GM19240 (cell line): ENCODE measurements at regions not wholly inside any gene's neighbourhood (a gene's known extent, or its start where the extent isn't known, plus 50 kb on each side); places are given as distances from the start of the nearest gene placed in this dataset.

ENCODE experiments used
- DNase-seq: peaks from one replicate; pipeline ENCODE4 v3.0.0; 2011; ENCODE audit warnings: low spot score; ENCODE audit not compliant: insufficient read length

GRCh38 chr20:50273601-50274491 lies 83.2 kb downstream of the CEBPB start:
- DNase-seq = no peak

DNA sequence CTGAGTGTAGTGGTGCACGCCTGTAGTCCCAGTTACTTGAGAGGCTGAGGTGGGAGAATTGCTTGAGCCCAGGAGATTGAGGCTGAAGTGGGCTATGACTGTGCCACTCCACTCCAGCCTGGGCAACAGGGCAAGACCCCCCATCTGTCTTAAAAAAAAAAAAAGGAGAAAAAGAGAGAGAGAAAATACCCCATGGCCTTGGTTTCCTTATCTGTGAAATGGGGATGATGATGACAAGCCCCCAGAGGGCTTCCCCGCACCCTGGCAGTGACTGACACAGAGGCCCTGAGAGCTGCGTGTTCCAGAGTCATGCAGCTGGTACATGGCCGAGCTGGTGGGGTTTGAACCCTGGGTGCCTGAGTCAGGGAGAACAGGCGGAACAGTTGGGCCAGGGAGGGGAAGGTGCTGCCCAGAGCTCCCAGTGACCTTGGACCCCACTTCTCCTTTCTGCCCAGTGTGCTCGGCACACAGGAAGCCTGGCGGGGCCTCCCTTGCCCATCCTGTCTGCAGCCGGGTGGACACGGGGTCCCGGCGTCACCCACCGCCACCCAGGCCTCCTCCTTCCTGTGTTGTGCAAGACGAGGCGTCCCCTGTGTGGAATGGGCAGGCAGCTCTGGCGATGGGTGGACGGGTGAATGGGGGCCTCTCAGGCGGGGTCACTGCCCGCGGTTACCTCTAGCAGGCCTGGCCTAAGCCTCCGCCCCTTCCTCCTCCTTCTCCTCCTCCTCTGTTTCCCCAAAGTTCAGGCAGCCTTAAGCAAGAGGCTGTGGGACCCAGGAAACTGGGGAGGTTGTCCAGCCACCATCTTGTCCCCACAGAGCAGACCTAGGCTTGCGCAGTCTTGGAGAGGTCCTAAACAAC lies 84.2 kb downstream of the CEBPB start:
- no peak for DNase-seq

GRCh38 chr20:50276119-50277063 lies 85.8 kb downstream of the CEBPB start:
- DNase-seq = no peak

- no peak for DNase-seq
Measured at GRCh38 chr20:50277064-50277415, 86.4 kb downstream of the CEBPB start.

GRCh38 chr20:50277460-50278376 lies 87.1 kb downstream of the CEBPB start:
- DNase-seq = no peak

- DNase-seq = no peak
Measured at GRCh38 chr20:50278377-50278683, 87.7 kb downstream of the CEBPB start.

GRCh38 chr20:50278684-50279531 lies 88.3 kb downstream of the CEBPB start:
- no peak for DNase-seq

GRCh38 chr20:50279988-50280850 lies 89.6 kb downstream of the CEBPB start:
- DNase-seq = no peak

DNA sequence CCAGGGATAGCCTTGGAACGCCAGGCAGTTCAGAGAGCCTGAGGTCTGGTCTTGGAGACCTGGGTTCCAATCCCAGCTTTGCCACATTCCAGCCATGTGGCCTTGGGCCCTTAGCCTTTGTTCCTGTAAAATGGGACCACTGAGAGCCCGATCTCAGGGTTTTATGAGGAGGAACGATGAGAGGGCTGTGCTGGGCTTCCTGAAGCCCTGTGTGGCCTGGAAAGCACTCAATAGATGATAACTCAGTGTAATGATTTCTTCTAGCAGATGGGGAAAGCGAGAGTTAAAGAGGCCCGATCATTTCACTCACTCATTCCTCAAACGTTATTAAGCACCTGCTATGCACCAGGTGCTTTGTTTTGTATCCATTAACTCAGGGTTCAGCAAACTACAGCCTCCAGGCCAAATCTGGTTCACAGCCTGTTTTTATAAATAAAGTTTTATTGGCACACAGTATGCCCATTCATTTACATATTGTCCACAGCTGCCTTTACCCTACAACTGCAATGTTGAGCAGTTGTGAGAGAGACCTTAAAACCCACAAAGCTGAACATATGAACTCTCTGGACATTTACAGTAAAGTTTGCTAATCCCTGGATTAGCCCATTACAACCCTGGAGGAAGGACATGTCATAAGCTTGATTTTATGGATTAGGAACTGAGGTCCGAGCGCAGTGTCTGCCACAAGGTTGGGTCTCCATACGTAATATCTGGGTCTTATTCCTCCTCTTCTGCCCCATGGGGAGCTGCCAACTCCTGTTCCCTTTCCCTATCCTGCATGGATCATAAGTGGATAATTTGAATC lies 90.4 kb downstream of the CEBPB start:
- no peak for DNase-seq

- DNase-seq = no peak
Measured at GRCh38 chr20:50281831-50282591, 91.4 kb downstream of the CEBPB start.

DNA sequence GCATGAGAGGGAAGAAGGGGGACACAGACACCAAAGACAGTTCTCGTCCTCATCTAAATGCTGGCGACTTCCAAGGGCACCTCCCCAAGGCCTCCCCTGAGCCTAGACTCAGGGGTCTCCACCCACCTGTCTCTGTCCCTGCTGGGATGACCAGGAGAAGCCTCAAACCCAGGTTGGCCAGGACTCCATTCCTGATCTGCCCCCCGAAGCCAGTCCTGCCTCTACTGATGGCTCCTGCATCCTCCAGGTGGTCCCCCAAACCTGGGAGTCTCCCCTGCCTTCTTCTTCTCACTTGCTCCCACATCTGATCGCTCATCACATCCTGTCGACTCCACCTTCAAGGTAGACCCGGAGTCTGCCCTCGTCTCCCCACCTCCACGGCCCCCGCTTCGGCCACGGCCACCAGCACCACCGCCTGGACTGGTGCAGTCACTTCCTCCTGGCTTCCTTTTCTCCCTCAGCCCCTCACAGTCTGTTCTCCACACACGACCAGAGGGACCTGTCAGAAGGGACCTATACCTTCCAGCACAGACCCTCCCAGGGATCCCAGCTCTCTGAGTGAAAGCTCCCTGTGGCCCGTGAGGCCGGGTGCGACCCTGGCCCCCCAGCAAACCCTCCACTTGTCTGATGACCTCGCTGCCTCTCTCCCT lies 92.1 kb downstream of the CEBPB start:
- no peak for DNase-seq

DNA sequence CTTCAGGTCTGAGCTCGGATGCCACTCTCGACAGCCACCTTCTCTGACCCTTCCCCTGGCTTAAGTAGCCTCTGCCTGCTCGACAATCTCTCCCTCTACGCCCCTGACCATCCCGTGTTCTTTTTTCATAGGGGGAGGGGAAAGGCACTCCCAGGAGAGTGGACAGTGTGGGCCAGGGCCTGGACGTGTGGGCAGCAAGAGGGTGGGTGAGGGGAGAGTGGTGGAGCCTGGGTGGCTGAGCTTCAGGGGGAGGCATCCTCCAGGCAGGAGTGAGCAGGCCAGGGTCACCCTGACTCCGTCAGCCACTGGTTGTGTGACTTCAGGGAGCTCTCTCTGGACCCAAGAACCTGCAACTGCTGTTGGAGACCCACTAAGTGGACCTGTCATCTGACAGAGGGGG lies 92.7 kb downstream of the CEBPB start:
- DNase-seq = no peak

DNA sequence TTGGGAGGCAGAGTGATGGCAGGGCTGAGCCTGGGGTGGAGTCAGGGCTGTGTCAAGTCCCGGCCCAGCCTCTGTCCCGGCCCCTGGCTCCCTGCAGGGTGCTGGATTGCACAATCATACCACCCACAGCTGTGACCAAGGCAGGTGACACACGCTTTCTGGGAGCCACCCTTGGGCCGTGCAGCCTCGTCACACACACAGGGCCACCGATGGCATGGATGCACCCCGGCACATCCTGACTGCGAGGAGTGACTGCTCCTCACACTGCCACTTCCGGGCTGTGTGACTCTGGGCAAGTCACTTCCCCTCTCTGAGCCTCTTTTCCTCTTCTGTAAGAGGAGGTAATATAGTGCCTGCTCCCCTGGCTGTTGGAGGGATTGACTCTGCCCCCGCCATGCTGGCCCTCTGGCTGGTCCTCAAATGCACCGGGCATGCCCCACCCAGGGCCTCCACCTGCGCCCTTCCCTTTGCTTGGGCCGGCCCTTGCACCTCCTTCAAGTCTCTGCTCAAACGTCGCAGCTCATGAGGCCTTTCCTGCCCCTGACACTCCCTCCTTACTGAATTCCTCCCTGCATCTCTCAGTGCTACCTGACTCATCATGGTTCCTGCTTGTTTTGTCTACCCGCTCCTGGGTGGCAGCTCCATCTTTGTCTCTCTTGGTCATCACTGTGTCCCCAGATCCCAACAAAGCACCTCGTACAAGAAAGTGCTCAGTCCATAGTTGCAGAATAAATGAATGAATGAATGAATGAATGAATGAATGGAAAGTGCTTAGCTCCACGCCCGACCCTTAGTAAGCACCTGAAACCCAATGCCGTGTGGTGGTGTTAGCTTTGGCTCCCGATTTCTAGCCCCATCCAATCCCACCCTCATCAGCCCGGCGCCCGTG lies 93.5 kb downstream of the CEBPB start:
- DNase-seq = no peak

GRCh38 chr20:50284811-50285375 lies 94.3 kb downstream of the CEBPB start:
- no peak for DNase-seq
